GM18507 (cell line): ENCODE measurements at regions not wholly inside any gene's neighbourhood (a gene's known extent, or its start where the extent isn't known, plus 50 kb on each side); places are given as distances from the start of the nearest gene placed in this dataset.
"Not testable (repeated sequence)": the region's sequence is repeated elsewhere in the genome, so short reads cannot be mapped to it uniquely, and the experiment has no call there.

Source experiments
- DNase-seq: peaks from one replicate; pipeline ENCODE4 v3.0.0; 2011; ENCODE audit warnings: low read depth; ENCODE audit not compliant: insufficient read length; ENCODE audit errors: extremely low spot score
- FAIRE-seq: peaks from 2 replicates; lab custom pipeline; 2011; peaks lifted over from hg19 to GRCh38; lab: Jason Lieb, UNC

- no peak for FAIRE-seq
Observed at GRCh38 chr2:18282026-18282425, 278.4 kb downstream of the RDH14 start.

GRCh38 chr2:18276583-18277075, 283.8 kb downstream of the RDH14 start:
- FAIRE-seq (no peak), DNase-seq (no peak)

More at GRCh38 chr2:18282026-18282425, 278.4 kb downstream of the RDH14 start:
- no peak for DNase-seq

- FAIRE-seq (no peak), DNase-seq (no peak)
Observed at GRCh38 chr2:18273205-18273604, 287.2 kb downstream of the RDH14 start.

- FAIRE-seq = no peak
- DNase-seq = no peak
Observed at GRCh38 chr2:18272148-18272494, 288.3 kb downstream of the RDH14 start.

GRCh38 chr2:18271370-18272147, 288.9 kb downstream of the RDH14 start:
- DNase-seq = no peak
- FAIRE-seq = no peak

- DNase-seq (no peak), FAIRE-seq (no peak)
Observed at GRCh38 chr2:18268400-18268799, 292.1 kb downstream of the RDH14 start.

- FAIRE-seq (no peak), DNase-seq (no peak)
Observed at GRCh38 chr2:18267501-18267900, 293.0 kb downstream of the RDH14 start.

- not testable (repeated sequence) for FAIRE-seq, DNase-seq
Observed at GRCh38 chr2:18266699-18267098, 293.8 kb downstream of the RDH14 start.

GRCh38 chr2:18265614-18266586, 294.6 kb downstream of the RDH14 start:
- FAIRE-seq (no peak), DNase-seq (no peak)

- DNase-seq = no peak
- FAIRE-seq = no peak
Observed at GRCh38 chr2:18262601-18263000, 297.9 kb downstream of the RDH14 start.

- DNase-seq (no peak), FAIRE-seq (no peak)
Observed at GRCh38 chr2:18253686-18254197, 306.7 kb downstream of the RDH14 start.

- FAIRE-seq (no peak), DNase-seq (no peak)
Observed at GRCh38 chr2:18251486-18251885, 309.0 kb downstream of the RDH14 start.

- DNase-seq (no peak), FAIRE-seq (no peak)
Observed at GRCh38 chr2:18247282-18248110, 313.0 kb downstream of the RDH14 start.

- no peak for DNase-seq
- FAIRE-seq = no peak
Observed at GRCh38 chr2:18245375-18245774, 315.1 kb downstream of the RDH14 start.

- FAIRE-seq (no peak), DNase-seq (no peak)
Observed at GRCh38 chr2:18244845-18245244, 315.6 kb downstream of the RDH14 start.

GRCh38 chr2:18243816-18244215, 316.6 kb downstream of the RDH14 start:
- DNase-seq (no peak), FAIRE-seq (no peak)

- FAIRE-seq (no peak), DNase-seq (no peak)
Observed at GRCh38 chr2:18242716-18243115, 317.7 kb downstream of the RDH14 start.

- FAIRE-seq (no peak), DNase-seq (no peak)
Observed at GRCh38 chr2:18238209-18238608, 322.2 kb downstream of the RDH14 start.

GRCh38 chr2:18237298-18237697, 323.2 kb downstream of the RDH14 start:
- FAIRE-seq (no peak), DNase-seq (no peak)
